Transverse colon (tissue), 3 donors: ENCODE measurements at regions not wholly inside any gene's neighbourhood (a gene's known extent, or its start where the extent isn't known, plus 50 kb on each side); places are given as distances from the start of the nearest gene placed in this dataset.

ENCODE experiments used
- CTCF ChIP-seq, 5 experiments: fragments of 200-600 bp in 3 of 5; fragments of 450-650 bp in 2 of 5; sonication (generic) in 3 of 5; IDR thresholded peaks; 1 replicate in 2 of 5; 2 replicates in 3 of 5; pipeline ENCODE4 v1.5.1; 2016 to 2017; ENCODE audit warnings: antibody characterized with exemption in 5 of 5, inconsistent platforms in 3 of 5, mild to moderate bottlenecking in 2 of 5, moderate library complexity in 1 of 5
- EP300 ChIP-seq: sonication (generic); formaldehyde crosslinking; IDR thresholded peaks from one replicate; pipeline ENCODE4 v1.6.1; 2017; ENCODE audit warnings: antibody characterized with exemption, low read depth
- POLR2A ChIP-seq: fragments of 450-650 bp; IDR thresholded peaks from one replicate; pipeline ENCODE4 v1.6.1; 2016; ENCODE audit warnings: antibody characterized with exemption, mild to moderate bottlenecking, moderate library complexity

DNA sequence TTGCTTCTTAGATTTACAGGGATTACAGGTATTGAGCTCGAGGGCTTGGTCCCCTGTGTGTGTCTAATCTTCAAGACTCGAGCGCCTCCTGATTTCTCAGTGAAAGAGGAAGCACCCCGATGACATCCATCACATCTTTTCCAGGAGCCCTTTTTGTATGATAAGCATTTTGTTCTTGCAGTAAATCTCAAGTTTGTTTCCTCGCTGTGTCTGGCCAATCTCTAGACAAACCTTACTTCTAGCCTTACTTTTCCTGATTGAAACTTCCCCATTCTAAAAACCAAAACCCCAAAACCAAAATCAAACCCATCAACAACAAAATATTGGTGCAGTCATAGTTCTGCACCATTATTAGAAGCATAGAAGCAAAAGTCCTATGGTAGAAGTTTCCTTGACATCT, 286.0 kb downstream of the NFKBIZ start:
- TF ChIP-seq EP300 (no peak), CTCF (IDR thresholded peaks at IDR 0.05) (no peak), POLR2A (no peak)
